ENCODE measurements at regions not wholly inside any gene's neighbourhood (a gene's known extent, or its start where the extent isn't known, plus 50 kb on each side); places are given as distances from the start of the nearest gene placed in this dataset.

DNA sequence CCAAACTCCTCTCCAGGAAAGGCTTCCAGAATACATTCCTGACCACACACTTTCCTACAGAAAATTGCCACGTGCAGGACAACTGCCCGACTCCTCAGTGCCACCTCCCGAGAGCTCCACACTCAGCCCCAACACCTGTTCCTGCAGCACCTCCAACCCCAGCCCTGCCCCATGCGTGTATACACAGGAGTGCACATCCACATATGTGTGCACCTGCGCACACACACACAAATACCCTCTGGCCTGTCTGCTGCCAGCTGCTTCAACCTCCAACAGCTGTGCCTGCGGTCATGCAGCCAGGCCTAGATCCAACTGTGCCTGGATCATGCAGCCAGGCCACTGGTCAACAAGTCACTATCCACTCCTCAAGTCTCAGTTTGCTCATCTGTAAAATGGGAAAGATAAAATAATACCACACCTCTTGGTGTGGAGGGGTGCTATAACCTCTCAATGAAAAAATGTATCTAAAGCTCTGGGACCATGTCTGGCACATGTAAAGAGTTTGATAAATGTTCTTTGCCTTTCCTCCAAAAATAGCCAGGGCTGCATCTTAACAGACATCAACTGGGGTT, 152.1 kb upstream of the ID2 start:
- TF ChIP-seq ZBTB7A (IDR thresholded peaks at IDR 0.05; ENCODE audit: low read depth) (no peak), EP300 (IDR thresholded peaks at IDR 0.05; ENCODE audit: borderline replicate concordance) (no peak), TEAD4 (IDR thresholded peaks at IDR 0.05) (no peak), TAF1 (IDR thresholded peaks at IDR 0.05; ENCODE audit: low read depth) (no peak), RAD21 (IDR thresholded peaks at IDR 0.05; ENCODE audit: low read depth) (no peak), CEBPB (IDR thresholded peaks at IDR 0.05) (no peak), FOXM1 (IDR thresholded peaks at IDR 0.05; ENCODE audit: borderline replicate concordance, low read depth) (no peak), EGR1 (IDR thresholded peaks at IDR 0.05) (no peak)
- TF ChIP-seq, protein P1, sequence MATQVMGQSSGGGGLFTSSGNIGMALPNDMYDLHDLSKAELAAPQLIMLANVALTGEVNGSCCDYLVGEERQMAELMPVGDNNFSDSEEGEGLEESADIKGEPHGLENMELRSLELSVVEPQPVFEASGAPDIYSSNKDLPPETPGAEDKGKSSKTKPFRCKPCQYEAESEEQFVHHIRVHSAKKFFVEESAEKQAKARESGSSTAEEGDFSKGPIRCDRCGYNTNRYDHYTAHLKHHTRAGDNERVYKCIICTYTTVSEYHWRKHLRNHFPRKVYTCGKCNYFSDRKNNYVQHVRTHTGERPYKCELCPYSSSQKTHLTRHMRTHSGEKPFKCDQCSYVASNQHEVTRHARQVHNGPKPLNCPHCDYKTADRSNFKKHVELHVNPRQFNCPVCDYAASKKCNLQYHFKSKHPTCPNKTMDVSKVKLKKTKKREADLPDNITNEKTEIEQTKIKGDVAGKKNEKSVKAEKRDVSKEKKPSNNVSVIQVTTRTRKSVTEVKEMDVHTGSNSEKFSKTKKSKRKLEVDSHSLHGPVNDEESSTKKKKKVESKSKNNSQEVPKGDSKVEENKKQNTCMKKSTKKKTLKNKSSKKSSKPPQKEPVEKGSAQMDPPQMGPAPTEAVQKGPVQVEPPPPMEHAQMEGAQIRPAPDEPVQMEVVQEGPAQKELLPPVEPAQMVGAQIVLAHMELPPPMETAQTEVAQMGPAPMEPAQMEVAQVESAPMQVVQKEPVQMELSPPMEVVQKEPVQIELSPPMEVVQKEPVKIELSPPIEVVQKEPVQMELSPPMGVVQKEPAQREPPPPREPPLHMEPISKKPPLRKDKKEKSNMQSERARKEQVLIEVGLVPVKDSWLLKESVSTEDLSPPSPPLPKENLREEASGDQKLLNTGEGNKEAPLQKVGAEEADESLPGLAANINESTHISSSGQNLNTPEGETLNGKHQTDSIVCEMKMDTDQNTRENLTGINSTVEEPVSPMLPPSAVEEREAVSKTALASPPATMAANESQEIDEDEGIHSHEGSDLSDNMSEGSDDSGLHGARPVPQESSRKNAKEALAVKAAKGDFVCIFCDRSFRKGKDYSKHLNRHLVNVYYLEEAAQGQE (IDR thresholded peaks at IDR 0.05; ENCODE audit: low read depth): no peak
- TF ChIP-seq, protein P2, sequence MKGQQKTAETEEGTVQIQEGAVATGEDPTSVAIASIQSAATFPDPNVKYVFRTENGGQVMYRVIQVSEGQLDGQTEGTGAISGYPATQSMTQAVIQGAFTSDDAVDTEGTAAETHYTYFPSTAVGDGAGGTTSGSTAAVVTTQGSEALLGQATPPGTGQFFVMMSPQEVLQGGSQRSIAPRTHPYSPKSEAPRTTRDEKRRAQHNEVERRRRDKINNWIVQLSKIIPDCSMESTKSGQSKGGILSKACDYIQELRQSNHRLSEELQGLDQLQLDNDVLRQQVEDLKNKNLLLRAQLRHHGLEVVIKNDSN (IDR thresholded peaks at IDR 0.05): no peak
- TF ChIP-seq, protein P3, sequence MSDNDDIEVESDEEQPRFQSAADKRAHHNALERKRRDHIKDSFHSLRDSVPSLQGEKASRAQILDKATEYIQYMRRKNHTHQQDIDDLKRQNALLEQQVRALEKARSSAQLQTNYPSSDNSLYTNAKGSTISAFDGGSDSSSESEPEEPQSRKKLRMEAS (IDR thresholded peaks at IDR 0.05): no peak
